ENCODE measurements at regions not wholly inside any gene's neighbourhood (a gene's known extent, or its start where the extent isn't known, plus 50 kb on each side); places are given as distances from the start of the nearest gene placed in this dataset.

- H3K4me3 ChIP-seq, result no peak overlapping the region
- no peak for TF ChIP-seq CTCF (IDR thresholded peaks at IDR 0.05)
- ATAC-seq (no peak), DNase-seq (no peak)
- H3K4me1 ChIP-seq, result no peaks in the 10 kb centered on the region
- H3K27me3 ChIP-seq, result no peaks in the 10 kb centered on the region
- H3K27ac ChIP-seq, result no peak overlapping the region
- intact Hi-C loops (cut with DNase I), result no loop called here
- H3K9me3 ChIP-seq, result no peaks in the 10 kb centered on the region
- peaks cover 0 to 6% of the 10 kb centered on the region in 2 donors for H3K36me3 ChIP-seq
Observed at GRCh38 chr10:28147706-28148105, 148.8 kb upstream of the ODAD2 start.

GRCh38 chr10:28139138-28139537 lies 140.3 kb upstream of the ODAD2 start:
- ATAC-seq, result peak; percentile 91
- no peak overlapping the region for H3K27ac ChIP-seq
- no peak for TF ChIP-seq CTCF (IDR thresholded peaks at IDR 0.05)
- DNase-seq, result no peak
- H3K9me3 ChIP-seq, result peaks cover 0 to 21% of the 10 kb centered on the region in 2 donors
- no peaks in the 10 kb centered on the region for H3K36me3 ChIP-seq
- no peak overlapping the region for H3K4me3 ChIP-seq
- H3K4me1 ChIP-seq, result no peaks in the 10 kb centered on the region
- H3K27me3 ChIP-seq, result no peaks in the 10 kb centered on the region
- intact Hi-C loops (cut with DNase I), result no loop called here

DNA sequence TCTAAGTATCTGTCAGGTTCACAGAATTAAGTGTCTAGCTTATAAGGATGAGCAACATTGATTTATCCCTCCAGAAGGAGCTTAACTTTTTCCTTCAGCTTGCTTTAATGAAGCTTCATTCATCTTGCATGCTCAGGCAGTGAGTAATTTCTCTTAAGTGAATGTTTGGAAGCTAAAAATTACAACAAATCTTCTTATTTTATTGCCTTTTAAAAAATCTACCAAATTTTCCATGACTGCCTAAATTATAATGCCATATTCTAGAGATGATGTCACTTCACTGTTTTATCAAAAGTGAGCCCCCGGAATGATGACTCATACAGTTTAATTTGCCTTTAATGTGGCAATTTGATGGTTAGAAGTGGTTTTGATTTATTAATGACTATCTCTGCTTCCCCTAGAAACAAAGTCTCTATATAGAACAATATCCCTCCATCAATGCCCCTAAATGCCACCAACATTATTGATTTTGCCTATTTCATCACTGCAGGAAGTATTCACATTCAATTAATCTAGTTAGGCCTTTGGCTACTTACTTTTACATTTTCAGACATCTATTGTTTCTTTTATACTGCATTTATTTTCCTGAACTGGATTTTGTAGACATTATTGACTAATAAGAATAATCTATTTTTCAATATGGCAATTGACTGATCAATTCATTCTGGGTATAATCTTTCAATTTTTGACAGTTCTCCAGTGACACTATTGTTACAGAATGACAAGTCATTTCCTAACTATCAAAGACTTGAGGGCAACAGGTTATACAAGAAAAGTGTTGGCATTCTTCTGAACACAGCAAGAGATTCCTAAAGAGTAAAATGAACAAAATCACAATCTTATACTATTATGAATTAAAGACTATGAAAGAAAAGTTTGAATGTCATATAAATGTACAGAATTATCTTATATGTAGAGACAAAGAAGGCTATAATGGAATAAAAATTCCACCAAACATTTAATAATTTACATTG lies 139.3 kb upstream of the ODAD2 start:
- H3K4me3 ChIP-seq, result no peak overlapping the region

DNA sequence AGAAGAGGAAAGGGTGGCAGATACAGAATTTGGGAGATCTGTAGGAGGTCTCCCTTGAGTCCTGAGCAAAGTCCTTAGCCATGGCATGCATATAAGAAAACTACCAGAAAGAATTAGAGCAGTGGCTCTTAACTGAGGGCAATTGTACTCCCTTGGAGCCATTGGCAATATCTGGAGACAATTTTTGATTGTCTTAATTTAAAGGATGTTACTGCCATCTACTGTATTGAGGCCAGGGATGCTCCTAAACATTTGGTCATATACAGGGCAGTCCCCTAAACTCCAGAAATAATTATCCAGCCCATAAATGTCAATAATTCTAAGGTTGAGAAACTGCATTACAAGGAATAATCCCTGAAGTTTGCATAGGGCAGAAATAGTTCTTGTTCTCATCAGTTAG lies 136.4 kb upstream of the ODAD2 start:
- Histone ChIP-seq H3K36me3 (no peaks in the 10 kb centered on the region), H3K27ac (no peak overlapping the region), H3K4me3 (no peak overlapping the region), H3K27me3 (no peaks in the 10 kb centered on the region), H3K9me3 (peaks cover 0 to 25% of the 10 kb centered on the region in 2 donors), H3K4me1 (no peaks in the 10 kb centered on the region)
- intact Hi-C loops (cut with DNase I), result no loop called here
- DNase-seq (no peak), ATAC-seq (no peak)
- no peak for TF ChIP-seq CTCF (IDR thresholded peaks at IDR 0.05)

More for the DNA sequence above, 139.3 kb upstream of the ODAD2 start:
- no peaks in the 10 kb centered on the region for H3K36me3 ChIP-seq
- no peak overlapping the region for H3K27ac ChIP-seq
- no peaks in the 10 kb centered on the region for H3K4me1 ChIP-seq
- no peak for DNase-seq
- intact Hi-C loops (cut with DNase I), result no loop called here
- H3K27me3 ChIP-seq, result no peaks in the 10 kb centered on the region
- peaks cover 0 to 25% of the 10 kb centered on the region in 2 donors for H3K9me3 ChIP-seq
- peak; percentile 13 for ATAC-seq
- no peak for TF ChIP-seq CTCF (IDR thresholded peaks at IDR 0.05)

GRCh38 chr10:28130267-28130666 lies 131.4 kb upstream of the ODAD2 start:
- Histone ChIP-seq H3K27me3 (no peaks in the 10 kb centered on the region), H3K9me3 (peaks cover 0 to 4% of the 10 kb centered on the region in 2 donors), H3K4me3 (no peak overlapping the region), H3K4me1 (peaks cover 2 to 4% of the 10 kb centered on the region in 2 donors), H3K27ac (no peak overlapping the region), H3K36me3 (no peaks in the 10 kb centered on the region)
- intact Hi-C loops (cut with DNase I), result no loop called here
- no peak for TF ChIP-seq CTCF (IDR thresholded peaks at IDR 0.05)
- no peak for ATAC-seq
- no peak for DNase-seq

Measured in left lung (tissue), 4 donors.